GM23338 (cell line): ENCODE measurements at regions not wholly inside any gene's neighbourhood (a gene's known extent, or its start where the extent isn't known, plus 50 kb on each side); places are given as distances from the start of the nearest gene placed in this dataset.
A peak's percentile ranks its signal among the peaks of the same experiment; 100 is the strongest.

ENCODE experiments used
- ATAC-seq: fragments of 200-7000 bp; cut with Tn5 transposase; 3 replicates; pipeline ENCODE4 v1.9.1; 2020
- DNase-seq: peaks from one replicate; pipeline ENCODE4 v3.0.0-alpha.2; 2015; ENCODE audit warnings: low spot score
- H2AFZ ChIP-seq: fragments of 200-600 bp; sonication (generic); 2 replicates; pipeline ENCODE4 v1.8.0; 2016; ENCODE audit warnings: antibody characterized with exemption, mild to moderate bottlenecking, moderate library complexity
- H3F3A ChIP-seq: fragments of 200-600 bp; sonication (generic); replicated peaks from 2 replicates; pipeline ENCODE4 v1.8.0; 2017; ENCODE audit warnings: antibody characterized with exemption, mixed run types, low read depth
- H3K27ac ChIP-seq: fragments of 200-600 bp; sonication (generic); 2 replicates; pipeline ENCODE4 v1.6.1; 2016; ENCODE audit warnings: low read depth
- H3K27me3 ChIP-seq: fragments of 200-600 bp; sonication (generic); 2 replicates; pipeline ENCODE4 v1.8.0; 2016; ENCODE audit warnings: mild to moderate bottlenecking, mixed run types, moderate library complexity; ENCODE audit not compliant: insufficient read depth
- H3K36me3 ChIP-seq: fragments of 200-600 bp; sonication (generic); 2 replicates; pipeline ENCODE4 v1.8.0; 2016; ENCODE audit warnings: mild to moderate bottlenecking; ENCODE audit not compliant: insufficient read depth
- H3K4me1 ChIP-seq: fragments of 200-600 bp; sonication (generic); 2 replicates; pipeline ENCODE4 v1.8.0; 2016; ENCODE audit warnings: mild to moderate bottlenecking, moderate library complexity; ENCODE audit not compliant: insufficient read depth
- H3K4me2 ChIP-seq: fragments of 200-600 bp; sonication (generic); 2 replicates; pipeline ENCODE4 v1.7.1; 2017; ENCODE audit warnings: mixed run types
- H3K4me3 ChIP-seq: fragments of 200-600 bp; sonication (generic); 2 replicates; pipeline ENCODE4 v1.6.1; 2016; ENCODE audit warnings: mixed run types
- H3K79me2 ChIP-seq: fragments of 200-600 bp; sonication (generic); replicated peaks from 2 replicates; pipeline ENCODE4 v1.8.0; 2017; ENCODE audit warnings: mild to moderate bottlenecking; ENCODE audit not compliant: insufficient read depth
- H3K9me2 ChIP-seq: fragments of 200-600 bp; sonication (generic); 2 replicates; pipeline ENCODE4 v1.8.0; 2017; ENCODE audit not compliant: insufficient read depth
- H4K20me1 ChIP-seq: fragments of 200-600 bp; sonication (generic); replicated peaks from 2 replicates; pipeline ENCODE4 v1.8.0; 2017; ENCODE audit warnings: mild to moderate bottlenecking; ENCODE audit not compliant: insufficient read depth
- H3K27ac Mint-ChIP-seq: 2 replicates; pipeline ENCODE4 v1.8.0; 2020; ENCODE audit warnings: inconsistent platforms, mild to moderate bottlenecking, moderate library complexity, mixed read lengths
- H3K27me3 Mint-ChIP-seq: 3 replicates; pipeline ENCODE4 v1.8.0; 2022; ENCODE audit warnings: low read depth, mild to moderate bottlenecking, moderate library complexity, mixed read lengths, inconsistent platforms; ENCODE audit not compliant: insufficient read depth, poor library complexity
- H3K36me3 Mint-ChIP-seq: 3 replicates; pipeline ENCODE4 v1.8.0; 2021; ENCODE audit warnings: low read depth, mild to moderate bottlenecking, inconsistent platforms, moderate library complexity, mixed read lengths
- H3K4me1 Mint-ChIP-seq: 3 replicates; pipeline ENCODE4 v1.8.0; 2020; ENCODE audit warnings: mild to moderate bottlenecking, inconsistent platforms, mixed read lengths
- H3K4me3 Mint-ChIP-seq: 3 replicates; pipeline ENCODE4 v1.8.0; 2021; ENCODE audit warnings: moderate library complexity, mild to moderate bottlenecking, inconsistent platforms, mixed read lengths
- H3K9me3 Mint-ChIP-seq: 3 replicates; pipeline ENCODE4 v1.8.0; 2020; ENCODE audit warnings: moderate library complexity, mild to moderate bottlenecking, inconsistent platforms, mixed read lengths
- CREB1 ChIP-seq: fragments of 250-450 bp; sonication (Bioruptor Pico); IDR thresholded peaks from 2 replicates; pipeline ENCODE4 v1.5.0; 2020; ENCODE audit warnings: low read depth, mild to moderate bottlenecking, moderate library complexity
- ETS1 ChIP-seq: IDR thresholded peaks from 2 replicates; pipeline ENCODE4 v1.6.1; 2016; ENCODE audit warnings: antibody characterized with exemption
- EZH2 ChIP-seq: fragments of 200-600 bp; sonication (generic); IDR thresholded peaks from one replicate; pipeline ENCODE4 v1.8.0; 2017; ENCODE audit warnings: antibody characterized with exemption, mild to moderate bottlenecking, low read depth; ENCODE audit not compliant: unreplicated experiment
- EZH2phosphoT487 ChIP-seq: fragments of 200-600 bp; sonication (generic); IDR thresholded peaks from one replicate; pipeline ENCODE4 v1.8.1; 2018; ENCODE audit warnings: antibody characterized with exemption; ENCODE audit not compliant: unreplicated experiment
- NANOG ChIP-seq: IDR thresholded peaks from 2 replicates; pipeline ENCODE4 v1.6.1; 2016; ENCODE audit warnings: antibody characterized with exemption, borderline replicate concordance
- ZNF114 ChIP-seq: fragments of 250-450 bp; sonication (Bioruptor Pico); IDR thresholded peaks from 2 replicates; pipeline ENCODE4 v1.5.0; 2020; ENCODE audit warnings: mild to moderate bottlenecking, moderate library complexity
- ZNF331 ChIP-seq: fragments of 250-450 bp; sonication (Bioruptor Pico); IDR thresholded peaks from 2 replicates; pipeline ENCODE4 v1.5.0; 2020; ENCODE audit warnings: low read depth, mild to moderate bottlenecking, moderate library complexity
- ZNF462 ChIP-seq: fragments of 250-450 bp; sonication (Bioruptor Pico); IDR thresholded peaks from 2 replicates; pipeline ENCODE4 v1.5.0; 2020; ENCODE audit warnings: mild to moderate bottlenecking, moderate library complexity

DNA sequence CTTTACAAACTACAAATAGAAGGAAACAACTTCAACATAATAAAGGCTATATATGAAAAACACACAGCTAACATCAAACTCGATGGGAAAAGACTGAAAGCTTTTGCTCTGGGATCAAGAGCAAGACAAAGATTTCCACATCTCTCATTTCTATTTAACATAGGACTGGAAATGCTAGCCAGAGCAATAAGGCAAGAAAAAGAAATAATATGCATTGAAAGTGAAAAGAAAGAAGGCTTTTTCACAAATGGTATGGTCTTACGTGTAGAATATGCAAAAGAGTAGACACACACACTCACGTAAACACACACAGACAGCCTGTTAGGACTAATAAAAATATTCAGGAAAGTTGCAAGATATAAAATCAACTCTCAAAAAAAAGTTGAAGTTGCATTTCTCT is 660.5 kb upstream of the PCDH10 start (continued):
- TF ChIP-seq ZNF462 (CRISPR knock-in tag) (no peak), EZH2phosphoT487 (no peak), NANOG (no peak), ZNF331 (CRISPR knock-in tag) (no peak), EZH2 (no peak), ETS1 (no peak)

GRCh38 chr4:132493476-132493875 is 655.6 kb upstream of the PCDH10 start:
- Histone ChIP-seq H3K9me2 (0 out of 2 replicates have a peak, but pooled peaks cover 4% of the 10 kb centered on the region), H3K4me2 (peak overlapping the region; percentile 45; the same call in 1 of the 2 replicates), H3K27me3 (no peaks in the 10 kb centered on the region), H3K4me3 (no peak overlapping the region), H3K36me3 (peaks cover 12% of the 10 kb centered on the region), H4K20me1 (no peaks in the 10 kb centered on the region), H2AFZ (no peak overlapping the region), H3K4me1 (peaks cover 37% of the 10 kb centered on the region), H3F3A (peaks cover 10% of the 10 kb centered on the region; the same call in 1 of the 2 replicates), H3K79me2 (no peaks in the 10 kb centered on the region), H3K27ac (peak overlapping the region; percentile 95)
- peaks cover 34% of the 10 kb centered on the region for H3K4me1 Mint-ChIP-seq
- no peak overlapping the region for H3K4me3 Mint-ChIP-seq
- TF ChIP-seq ZNF114 (CRISPR knock-in tag) (no peak), ETS1 (no peak), NANOG (peak; percentile 30; the same call in 1 of the 2 replicates), CREB1 (CRISPR knock-in tag) (no peak)
- H3K27me3 Mint-ChIP-seq, result peaks cover 5% of the 10 kb centered on the region
- H3K27ac Mint-ChIP-seq, result 0 out of 2 replicates have a peak overlapping the region, but pooled peaks have one; percentile 27
- H3K36me3 Mint-ChIP-seq, result peaks cover 43% of the 10 kb centered on the region
- ATAC-seq (no peak), DNase-seq (no peak)
- H3K9me3 Mint-ChIP-seq, result peaks cover 27% of the 10 kb centered on the region
